ENCODE measurements at regions not wholly inside any gene's neighbourhood (a gene's known extent, or its start where the extent isn't known, plus 50 kb on each side); places are given as distances from the start of the nearest gene placed in this dataset.
"Not testable (repeated sequence)": the region's sequence is repeated elsewhere in the genome, so short reads cannot be mapped to it uniquely, and the experiment has no call there.

DNA sequence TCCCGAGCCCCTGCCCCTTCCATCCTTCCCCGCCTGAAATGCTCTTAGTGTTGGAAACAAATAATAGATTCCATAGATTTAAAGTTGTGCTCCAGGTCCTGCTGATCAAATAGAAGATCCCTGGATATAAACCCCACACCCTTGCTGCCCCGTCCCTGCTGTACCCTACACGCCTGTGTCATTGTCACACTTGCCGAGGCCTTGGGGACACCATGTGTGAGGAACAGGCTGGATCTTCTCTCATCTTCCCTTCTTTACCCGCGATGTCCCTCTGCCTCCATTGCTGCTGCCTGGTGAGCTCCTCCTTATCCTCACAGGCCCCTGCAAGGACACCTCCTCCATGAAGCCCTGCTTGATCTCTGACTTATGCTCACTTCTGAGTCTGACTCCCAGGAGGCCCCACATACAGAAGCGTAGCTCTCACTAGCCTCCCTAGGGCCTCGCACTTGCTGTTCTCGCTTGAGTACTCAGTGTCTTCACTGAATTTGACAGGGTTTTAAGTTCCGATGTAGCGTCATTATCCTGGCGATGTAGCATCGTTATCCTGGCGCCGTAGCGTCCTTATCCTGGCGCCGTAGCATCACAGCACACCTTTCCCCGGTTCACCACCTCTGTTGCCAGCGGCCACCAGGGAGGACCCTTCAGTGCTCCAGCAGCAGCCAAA lies 221.9 kb downstream of the NDUFA10 start:
- DNase-seq (ENCODE audit: low read depth) = no peak

DNA sequence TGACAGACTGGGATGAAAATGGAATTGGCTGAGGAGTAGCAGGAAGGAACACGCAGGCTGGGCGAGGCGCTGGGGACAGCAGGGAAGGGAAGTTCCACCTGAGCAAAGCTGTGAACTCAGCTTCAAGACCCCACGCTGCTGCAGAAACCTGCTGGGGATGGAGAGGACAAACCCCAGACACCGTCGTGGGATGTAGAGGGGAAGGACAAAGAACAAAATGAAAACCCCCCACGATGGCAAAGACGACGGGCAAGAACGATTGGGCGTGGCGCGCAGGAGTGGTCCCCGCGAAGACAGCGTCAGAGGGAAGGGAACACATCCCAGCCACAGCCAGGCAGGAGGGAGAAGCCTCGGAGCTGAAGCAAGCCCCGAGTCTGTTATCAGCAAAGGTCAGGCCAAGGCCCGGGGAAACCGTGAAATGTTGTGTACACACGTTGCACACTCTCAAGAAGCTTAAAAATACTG lies 222.9 kb downstream of the NDUFA10 start:
- no peak for DNase-seq (ENCODE audit: low read depth)

DNA sequence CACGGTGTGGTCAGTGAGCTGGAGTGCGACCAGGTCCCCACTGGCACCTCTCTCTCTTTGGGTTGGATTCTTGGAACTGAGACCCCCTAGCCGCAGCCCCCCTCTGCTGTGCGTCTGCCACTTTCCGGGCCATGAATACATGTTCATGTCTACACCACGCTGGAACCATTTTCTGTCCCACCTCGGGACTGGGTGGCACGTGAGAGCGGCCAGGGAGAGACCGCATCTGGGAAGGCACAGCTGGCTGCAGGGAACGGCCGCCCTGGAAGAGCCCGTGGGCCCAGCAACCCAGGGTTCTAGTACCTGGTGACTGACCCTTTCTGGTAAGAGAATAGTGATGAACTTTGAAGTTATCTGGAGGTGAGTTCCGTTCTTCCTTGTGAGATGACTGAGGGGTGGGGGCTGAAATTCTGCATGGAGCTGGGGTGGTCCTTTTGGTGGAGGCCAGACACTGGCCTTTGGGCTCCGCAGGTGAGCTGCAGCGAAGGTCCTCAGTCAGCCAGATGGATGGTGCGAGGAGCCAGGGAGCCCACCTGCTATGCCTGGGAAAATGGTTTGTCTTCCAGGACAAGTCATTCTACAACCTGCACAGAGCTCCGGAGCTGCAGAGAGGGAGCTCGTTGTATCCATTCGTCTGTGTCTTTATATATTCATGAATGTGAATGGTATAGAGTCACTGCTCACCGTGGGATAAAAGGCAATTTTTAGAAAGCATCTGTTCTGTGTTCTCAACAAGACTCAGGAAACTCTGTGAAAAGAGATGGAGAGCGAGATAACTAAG lies 223.5 kb downstream of the NDUFA10 start:
- DNase-seq (ENCODE audit: low read depth) = no peak

DNA sequence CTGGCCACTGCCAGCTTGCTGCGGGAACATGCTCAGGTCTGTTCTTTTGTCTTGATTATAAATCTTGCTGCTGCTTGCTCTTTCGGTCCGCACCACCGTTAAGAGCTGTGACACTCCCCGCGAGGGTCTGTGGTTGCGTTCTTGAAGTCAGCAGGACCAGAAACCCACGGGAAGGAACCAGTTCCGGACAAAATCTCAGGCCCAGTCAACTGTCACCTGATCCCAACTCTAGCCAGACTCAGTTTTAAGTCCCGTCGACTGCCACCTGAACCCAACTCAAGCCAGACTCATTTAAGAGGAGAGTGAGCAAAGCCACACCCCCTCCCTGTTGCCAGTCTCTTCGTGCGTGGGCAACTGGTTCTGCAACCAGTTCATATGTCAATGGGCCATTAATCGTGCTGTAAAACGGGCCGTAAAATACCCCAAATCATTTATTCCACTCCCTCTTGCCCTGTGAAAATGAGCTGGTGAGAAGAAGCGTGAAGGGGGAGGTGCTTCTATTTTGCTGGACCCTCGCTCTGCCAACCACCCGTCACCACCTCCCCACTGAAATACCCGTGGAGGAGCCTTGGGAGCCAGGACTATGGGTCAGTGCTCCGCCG lies 224.3 kb downstream of the NDUFA10 start:
- no peak for DNase-seq (ENCODE audit: low read depth)

GRCh38 chr2:239797316-239797715 lies 227.8 kb downstream of the NDUFA10 start:
- DNase-seq (ENCODE audit: low read depth) = no peak

DNA sequence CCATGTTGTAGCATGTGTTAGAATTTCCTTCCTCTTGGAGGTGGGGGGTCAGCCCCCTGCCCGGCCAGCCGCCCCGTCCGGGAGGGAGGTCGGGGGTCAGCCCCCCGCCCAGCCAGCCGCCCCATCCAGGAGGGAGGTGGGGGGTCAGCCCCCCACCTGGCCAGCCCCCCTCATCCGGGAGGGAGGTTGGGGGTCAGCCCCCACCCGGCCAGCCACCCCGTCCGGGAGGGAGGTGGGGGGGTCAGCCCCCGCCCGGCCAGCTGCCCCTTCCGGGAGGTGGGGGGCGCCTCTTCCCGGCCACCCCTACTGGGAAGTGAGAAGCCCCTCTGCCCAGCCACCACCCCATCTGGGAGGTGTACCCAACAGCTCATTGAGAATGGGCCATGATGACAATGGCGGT lies 229.4 kb downstream of the NDUFA10 start:
- not testable (repeated sequence) for DNase-seq (ENCODE audit: low read depth)

DNA sequence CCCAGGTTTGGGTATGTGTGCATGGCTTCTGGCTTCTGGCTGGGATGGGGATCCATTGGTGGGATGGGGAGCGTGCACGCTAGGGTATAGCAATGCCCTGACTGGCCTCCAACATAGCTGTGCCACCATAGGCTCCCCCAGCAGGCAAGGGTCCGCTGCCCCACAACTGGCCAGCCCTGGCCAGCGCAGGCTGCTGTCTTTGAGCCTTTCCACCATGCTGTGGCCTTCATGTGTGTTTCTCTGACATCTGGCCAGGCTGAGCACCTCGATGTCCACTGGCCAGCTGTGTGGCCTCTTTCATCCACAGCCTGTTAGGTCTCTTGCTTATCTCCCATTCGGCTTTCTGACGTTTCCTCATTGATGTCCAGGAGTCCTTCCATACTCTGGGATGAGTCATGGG lies 231.3 kb downstream of the NDUFA10 start:
- no peak for DNase-seq (ENCODE audit: low read depth)

DNA sequence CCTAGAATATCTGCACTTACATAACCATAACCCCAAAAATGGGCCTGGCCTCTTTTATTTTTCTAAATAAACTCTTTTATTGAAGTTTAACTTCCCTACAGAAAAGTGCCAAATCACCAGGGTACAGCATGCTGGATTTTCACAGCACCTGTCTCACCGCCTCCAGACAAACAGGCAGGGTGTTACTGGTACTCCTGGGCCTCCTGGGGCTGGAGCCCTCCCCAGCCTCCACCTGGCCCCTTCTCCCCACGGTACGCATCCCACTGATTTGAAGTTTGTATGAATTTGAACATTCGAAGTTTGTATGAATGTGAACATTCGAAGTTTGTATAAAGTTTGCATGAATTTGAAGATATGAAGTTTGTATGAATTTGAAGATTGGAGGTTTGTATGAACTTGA lies 232.1 kb downstream of the NDUFA10 start:
- DNase-seq (ENCODE audit: low read depth) = no peak

DNA sequence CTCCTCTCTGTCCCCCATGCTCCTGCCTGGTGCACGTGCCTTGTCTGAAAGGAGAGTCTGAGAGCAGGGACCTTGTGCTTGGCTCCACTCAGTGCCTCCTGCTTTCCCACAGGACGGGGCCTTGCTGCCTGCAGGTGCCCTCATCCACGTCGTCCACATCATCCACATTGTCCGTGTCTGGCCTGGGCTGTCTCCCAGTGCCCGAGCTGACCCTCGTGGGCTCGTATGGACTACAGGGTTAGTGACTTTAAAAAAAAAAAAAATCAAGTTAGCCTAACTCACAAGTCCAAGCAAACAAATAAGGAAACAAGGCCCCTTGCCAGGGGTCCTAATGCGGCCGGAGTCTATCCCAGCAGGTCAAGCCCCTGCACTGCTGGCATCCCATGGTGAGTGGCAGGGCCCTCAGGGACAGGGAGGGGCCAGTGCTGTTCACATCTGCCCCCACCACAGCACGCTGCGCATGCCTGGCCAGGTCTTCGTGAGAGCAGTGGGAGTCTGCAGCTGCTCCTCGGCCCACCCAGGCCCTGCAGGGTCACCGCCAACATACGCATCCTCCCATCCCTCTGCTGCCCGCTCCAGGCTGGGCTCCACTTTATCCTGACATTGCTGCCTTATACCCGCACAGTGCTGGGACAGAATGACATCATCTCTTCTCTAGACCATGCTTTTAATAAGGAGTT lies 232.6 kb downstream of the NDUFA10 start:
- no peak for DNase-seq (ENCODE audit: low read depth)

GRCh38 chr2:239791526-239792404 lies 233.4 kb downstream of the NDUFA10 start:
- no peak for DNase-seq (ENCODE audit: low read depth)

GRCh38 chr2:239790721-239791120 lies 234.4 kb downstream of the NDUFA10 start:
- no peak for DNase-seq (ENCODE audit: low read depth)

- DNase-seq (ENCODE audit: low read depth) = no peak
Observed at GRCh38 chr2:239790313-239790712, 234.8 kb downstream of the NDUFA10 start.

- no peak for DNase-seq (ENCODE audit: low read depth)
Observed at GRCh38 chr2:239789711-239790110, 235.4 kb downstream of the NDUFA10 start.

DNA sequence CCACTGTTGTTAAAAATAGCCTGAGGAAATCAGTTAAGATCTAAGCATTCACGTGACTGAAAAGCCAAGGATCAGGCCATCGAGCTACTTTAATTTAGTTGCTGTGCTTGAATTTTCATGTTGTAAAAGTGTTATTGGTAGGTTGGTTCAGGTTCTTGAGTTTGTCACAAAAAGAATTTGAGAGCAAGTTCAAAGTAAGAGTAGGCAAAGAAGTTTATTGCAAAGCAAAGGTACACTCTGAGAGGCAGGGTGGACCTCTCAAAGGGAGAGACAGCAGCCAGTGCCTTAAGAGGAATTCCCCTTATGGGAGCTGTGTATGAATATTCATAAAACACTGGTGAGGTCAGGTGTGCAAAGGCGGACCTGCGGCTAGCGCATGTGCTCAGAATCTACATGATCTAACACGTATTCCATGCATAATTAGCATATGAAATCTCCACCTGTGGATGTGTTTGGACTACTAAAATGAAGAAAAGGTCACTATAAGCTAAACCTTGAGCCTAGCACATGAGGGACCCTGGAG lies 236.5 kb downstream of the NDUFA10 start:
- no peak for DNase-seq (ENCODE audit: low read depth)

DNA sequence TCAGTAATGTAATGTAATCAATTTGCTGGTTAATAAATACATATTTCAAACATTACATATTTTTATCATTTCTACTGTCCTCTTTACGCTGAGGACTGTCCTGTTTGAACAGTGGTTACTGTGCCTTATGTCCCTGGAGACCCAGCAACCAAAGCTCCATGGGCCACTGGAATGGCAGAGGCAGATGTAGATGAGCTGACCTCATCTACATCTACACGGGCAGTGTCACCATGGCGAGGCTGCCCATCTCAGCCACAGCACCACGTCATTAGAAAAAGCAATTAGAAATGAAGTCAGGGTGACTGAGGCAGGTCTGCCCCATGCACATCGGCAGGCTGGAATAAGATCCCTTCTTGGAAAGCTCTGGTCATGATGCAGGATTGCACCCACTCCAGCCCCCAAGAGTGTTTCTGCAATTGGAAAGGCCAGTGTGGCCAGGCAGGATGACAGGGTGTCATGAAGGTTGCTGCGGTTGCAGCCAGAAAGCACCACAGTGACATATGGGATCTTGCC lies 237.5 kb downstream of the NDUFA10 start:
- no peak for DNase-seq (ENCODE audit: low read depth)

DNA sequence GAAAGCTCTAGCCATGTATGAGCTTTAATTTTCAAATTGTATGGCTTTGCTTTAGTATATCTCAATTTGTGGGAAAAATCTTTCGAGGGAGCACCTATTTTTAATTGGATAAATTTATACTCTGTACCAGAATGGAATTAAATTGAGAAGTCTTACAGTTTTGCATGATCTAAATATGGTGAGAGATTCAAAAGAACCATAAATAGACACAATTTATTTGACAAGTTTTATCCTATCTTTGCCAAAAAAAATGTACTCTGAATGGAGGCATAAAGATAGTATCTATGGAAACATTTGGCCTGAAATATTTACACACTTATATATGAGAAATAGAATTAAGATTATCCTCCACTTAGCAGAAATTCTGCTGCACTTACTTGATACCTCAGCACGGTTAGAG lies 238.4 kb downstream of the NDUFA10 start:
- no peak for DNase-seq (ENCODE audit: low read depth)

- no peak for DNase-seq (ENCODE audit: low read depth)
Observed at GRCh38 chr2:239781454-239781853, 243.7 kb downstream of the NDUFA10 start.

DNA sequence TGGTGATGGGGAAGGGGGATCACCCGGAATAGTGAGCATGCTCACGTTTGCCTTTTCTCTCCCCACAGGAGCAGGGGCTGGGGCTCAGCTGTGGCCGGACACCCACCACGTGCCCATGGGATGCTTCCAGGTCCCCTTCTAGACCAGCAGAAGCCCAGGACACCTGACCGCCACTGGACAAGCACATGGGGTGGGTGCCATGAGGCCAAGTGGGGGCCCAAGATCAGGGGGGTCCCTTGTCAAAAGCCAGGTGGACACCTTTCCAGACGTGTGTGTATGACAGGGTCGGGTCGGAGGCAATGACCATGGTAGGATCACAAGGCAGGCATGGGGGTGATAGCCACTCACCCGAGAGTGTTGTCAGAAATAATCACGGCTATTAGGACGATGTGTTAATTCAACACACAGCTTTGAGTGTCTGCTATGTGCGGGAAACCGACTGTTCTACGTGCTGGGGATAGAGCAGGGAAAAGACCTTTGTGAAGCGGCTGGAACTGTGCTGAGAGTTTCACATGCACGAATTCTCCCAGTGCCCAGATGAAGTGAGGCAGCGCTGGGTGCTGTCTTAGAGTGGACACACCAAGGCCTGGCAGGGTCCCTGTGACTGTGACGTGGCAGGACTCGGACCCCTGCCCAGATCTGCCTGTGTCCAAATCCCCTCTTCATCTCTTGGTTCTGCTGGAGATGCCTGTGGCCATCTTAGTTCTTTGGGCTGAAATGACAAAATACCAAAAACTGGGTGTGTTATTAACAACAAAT lies 244.7 kb downstream of the NDUFA10 start:
- DNase-seq (ENCODE audit: low read depth) = no peak

DNA sequence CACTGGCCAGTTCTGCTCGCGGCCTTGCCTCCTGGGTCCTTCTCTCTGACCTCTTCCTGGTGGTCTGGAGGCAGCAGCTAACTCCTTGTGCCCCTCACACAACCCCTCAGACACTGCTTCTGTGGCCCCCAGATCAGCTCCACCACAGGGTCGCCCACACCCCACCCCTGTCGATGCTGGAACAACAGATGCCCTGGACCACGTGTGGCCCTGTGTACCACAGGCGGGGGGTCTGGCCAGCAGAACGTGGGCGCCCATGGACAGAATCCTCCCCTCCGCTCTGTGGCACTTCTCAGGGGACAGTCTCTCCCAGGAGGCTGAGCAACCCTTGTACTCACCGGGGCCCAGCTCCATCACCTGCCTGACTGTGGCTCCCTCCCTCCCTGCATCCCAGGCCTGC lies 245.6 kb downstream of the NDUFA10 start:
- no peak for DNase-seq (ENCODE audit: low read depth)

DNA sequence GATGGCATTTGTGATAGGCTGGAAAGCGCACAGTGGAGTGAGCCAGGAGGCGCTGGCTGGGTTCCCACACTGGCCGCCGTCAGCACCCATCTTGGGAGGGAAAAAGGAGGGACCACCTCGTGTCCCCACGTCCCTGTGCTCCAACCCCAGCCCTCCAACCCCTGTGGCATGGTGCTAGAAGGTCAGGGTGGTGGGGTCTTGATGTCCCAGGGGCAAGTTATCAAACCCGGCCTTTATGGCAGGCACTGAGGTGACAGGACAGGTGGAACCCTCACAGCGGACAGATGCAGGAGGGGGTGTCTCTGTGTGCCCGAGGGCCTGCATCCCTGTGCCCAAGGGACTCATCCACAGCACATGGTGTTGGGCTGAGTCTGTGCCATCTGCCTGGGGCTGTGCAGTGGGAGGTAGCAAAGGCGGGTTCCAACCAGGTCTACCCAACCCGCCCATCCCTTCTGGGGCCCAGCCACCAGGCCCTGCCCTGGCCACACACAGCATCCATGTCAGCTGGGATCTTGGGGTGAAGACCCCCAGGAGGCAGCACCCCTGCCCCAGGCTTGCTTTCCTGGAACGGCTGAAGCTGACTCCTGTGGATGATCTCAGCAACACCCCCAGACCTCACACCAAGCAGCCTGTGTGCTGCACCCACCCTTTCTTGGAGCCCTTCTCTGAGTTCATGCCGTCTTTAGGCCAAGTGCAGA lies 246.1 kb downstream of the NDUFA10 start:
- no peak for DNase-seq (ENCODE audit: low read depth)

Measured in activated T-cell treated with anti-CD3 and anti-CD28 coated beads for 48 hours (primary cell).